HEK293 (cell line): ENCODE measurements at regions not wholly inside any gene's neighbourhood (a gene's known extent, or its start where the extent isn't known, plus 50 kb on each side); places are given as distances from the start of the nearest gene placed in this dataset.

Experiments used
- CTCF ChIP-seq: fragments of 450-650 bp; formaldehyde crosslinking; IDR thresholded peaks from 2 replicates; pipeline ENCODE4 v1.5.1; 2016; ENCODE audit warnings: missing biosample characterization, missing genetic modification characterization
- GLI4 ChIP-seq: fragments of 450-650 bp; formaldehyde crosslinking; IDR thresholded peaks from 2 replicates; pipeline ENCODE4 v1.5.1; 2016; ENCODE audit warnings: missing biosample characterization, missing genetic modification characterization
- PBX3 ChIP-seq: sonication (generic); formaldehyde crosslinking; IDR thresholded peaks from 2 replicates; pipeline ENCODE4 v1.8.1; 2022; ENCODE audit warnings: mild to moderate bottlenecking, moderate library complexity, missing genetic modification reagents
- PRDM10 ChIP-seq: fragments of 450-650 bp; formaldehyde crosslinking; IDR thresholded peaks from 2 replicates; pipeline ENCODE4 v1.5.1; 2016; ENCODE audit warnings: missing biosample characterization, missing genetic modification characterization
- REST ChIP-seq: fragments of 450-650 bp; formaldehyde crosslinking; IDR thresholded peaks from 2 replicates; pipeline ENCODE4 v1.5.1; 2016; ENCODE audit warnings: missing biosample characterization, missing genetic modification characterization
- YY1 ChIP-seq: fragments of 450-650 bp; formaldehyde crosslinking; IDR thresholded peaks from 2 replicates; pipeline ENCODE4 v1.5.1; 2018; ENCODE audit warnings: missing biosample characterization, missing genetic modification characterization
- ZNF157 ChIP-seq: fragments of 450-650 bp; formaldehyde crosslinking; IDR thresholded peaks from 2 replicates; pipeline ENCODE4 v1.5.1; 2016; ENCODE audit warnings: missing biosample characterization, missing genetic modification characterization
- ZNF274 ChIP-seq, 2 experiments: fragments of 200-500 bp in 1 of 2; fragments of 450-650 bp in 1 of 2; sonication (Bioruptor generic) in 1 of 2; formaldehyde crosslinking in 1 of 2; IDR thresholded peaks; 2 replicates each; pipeline versions ENCODE4 v1.5.1 to v1.6.1; 2014 to 2016; ENCODE audit warnings: borderline replicate concordance in 1 of 2, inconsistent platforms in 1 of 2, low read length in 1 of 2, missing biosample characterization in 1 of 2, missing genetic modification characterization in 1 of 2
- ZNF350 ChIP-seq: fragments of 450-650 bp; formaldehyde crosslinking; IDR thresholded peaks from 2 replicates; pipeline ENCODE4 v1.5.0; 2017; ENCODE audit warnings: missing biosample characterization, mild to moderate bottlenecking, missing genetic modification characterization
- ZNF561 ChIP-seq: fragments of 450-650 bp; IDR thresholded peaks from 2 replicates; pipeline ENCODE4 v1.5.1; 2018; ENCODE audit warnings: missing biosample characterization, missing genetic modification characterization, borderline replicate concordance

- TF ChIP-seq ZNF157 (tag by site-specific recombination) (no peak), CTCF (no peak), REST (tag by site-specific recombination) (no peak), ZNF274 (IDR thresholded peaks at IDR 0.05; ENCODE audit: low read length) (no peak), ZNF274 (tag by site-specific recombination; IDR thresholded peaks at IDR 0.05; ENCODE audit: borderline replicate concordance) (no peak), ZNF350 (tag by site-specific recombination) (no peak), PBX3 (no peak), GLI4 (tag by site-specific recombination) (no peak), PRDM10 (tag by site-specific recombination) (no peak), YY1 (tag by site-specific recombination) (no peak), ZNF561 (tag by site-specific recombination) (no peak)
Observed at GRCh38 chr21:18716578-18717138, 313.1 kb upstream of the TMPRSS15 start.
